ENCODE measurements at regions not wholly inside any gene's neighbourhood (a gene's known extent, or its start where the extent isn't known, plus 50 kb on each side); places are given as distances from the start of the nearest gene placed in this dataset.

GRCh38 chr3:83189634-83190033 lies 1428.2 kb upstream of the GBE1 start:
- TF ChIP-seq CTCF (optimal IDR thresholded peaks at IDR 0.05 in 1 of 3, IDR thresholded peaks at IDR 0.05 in 1 of 3, conservative IDR thresholded peaks at IDR 0.05 in 1 of 3; ENCODE audit: extremely low read depth in 1 of 3, insufficient read depth in 2 of 3, low read length in 3 of 3) (no peak), EZH2 (IDR thresholded peaks at IDR 0.05; ENCODE audit: low read length) (no peak)

Data from keratinocyte (primary cell).